HK-2 (cell line): ENCODE measurements at regions not wholly inside any gene's neighbourhood (a gene's known extent, or its start where the extent isn't known, plus 50 kb on each side); places are given as distances from the start of the nearest gene placed in this dataset.

Experiments used
- DNase-seq: peaks from one replicate; pipeline ENCODE4 v3.0.0-alpha.2; 2018; ENCODE audit not compliant: unreplicated experiment

DNA sequence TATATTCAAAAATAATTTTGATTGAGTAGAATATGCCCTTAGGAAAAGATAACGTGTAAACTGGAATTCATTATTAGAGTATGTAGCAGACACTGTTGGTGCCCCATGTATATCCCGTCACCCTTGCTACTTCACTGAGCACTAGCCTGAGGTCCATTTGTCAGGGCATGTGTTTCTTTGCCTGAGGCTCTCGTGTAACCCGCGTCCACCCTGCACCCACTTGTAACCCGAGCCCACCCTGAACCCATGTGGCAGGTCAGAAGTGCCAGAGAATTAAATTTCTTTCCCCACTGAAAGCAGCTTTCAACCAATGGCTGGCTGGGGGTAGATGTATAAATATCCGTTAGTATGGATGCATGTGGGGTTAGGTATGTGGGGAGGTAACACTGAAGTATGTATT, 474.2 kb upstream of the ZNF385D start:
- DNase-seq, result no peak

GRCh38 chr3:22228705-22229104, 477.7 kb upstream of the ZNF385D start:
- no peak for DNase-seq

GRCh38 chr3:22231061-22231460, 480.1 kb upstream of the ZNF385D start:
- DNase-seq, result no peak

DNA sequence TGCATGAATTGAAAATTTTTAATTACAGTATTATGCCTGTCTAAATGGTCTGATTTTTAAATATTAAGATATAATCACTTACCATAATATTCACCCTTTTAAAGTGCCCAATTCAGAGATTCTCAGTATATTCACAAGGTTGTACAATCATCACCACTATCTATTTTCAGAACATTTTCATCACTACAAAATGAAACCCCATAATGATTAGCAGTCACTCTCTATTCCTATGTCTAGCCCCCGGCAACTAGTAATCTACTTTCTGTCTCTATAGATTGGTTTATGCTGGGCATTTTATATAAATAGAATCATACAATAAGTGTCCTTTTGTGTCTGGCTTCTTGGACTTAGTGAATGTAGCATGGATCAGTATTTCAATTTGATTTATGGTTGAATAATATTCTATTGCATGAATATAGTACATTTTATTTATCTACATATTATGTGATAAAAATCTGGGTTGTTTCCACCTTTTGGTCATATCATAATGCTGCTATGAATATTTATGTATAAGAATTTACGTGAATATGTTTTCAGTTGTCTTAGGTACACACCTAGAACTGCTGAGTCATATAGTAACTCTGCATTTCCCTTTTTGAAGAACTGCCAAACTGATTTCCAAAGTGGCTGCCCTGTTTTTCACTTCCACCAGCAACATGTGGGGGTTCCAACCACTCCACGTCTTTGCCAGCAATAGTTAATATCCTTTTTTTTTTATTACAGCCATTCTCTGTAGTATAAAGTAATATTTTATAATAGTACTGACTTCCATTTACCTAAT, 485.7 kb upstream of the ZNF385D start:
- DNase-seq, result no peak

GRCh38 chr3:22239011-22239410, 488.0 kb upstream of the ZNF385D start:
- no peak for DNase-seq

GRCh38 chr3:22241110-22241509, 490.1 kb upstream of the ZNF385D start:
- no peak for DNase-seq

- DNase-seq, result no peak
Observed at GRCh38 chr3:22244761-22245521, 493.9 kb upstream of the ZNF385D start.

DNA sequence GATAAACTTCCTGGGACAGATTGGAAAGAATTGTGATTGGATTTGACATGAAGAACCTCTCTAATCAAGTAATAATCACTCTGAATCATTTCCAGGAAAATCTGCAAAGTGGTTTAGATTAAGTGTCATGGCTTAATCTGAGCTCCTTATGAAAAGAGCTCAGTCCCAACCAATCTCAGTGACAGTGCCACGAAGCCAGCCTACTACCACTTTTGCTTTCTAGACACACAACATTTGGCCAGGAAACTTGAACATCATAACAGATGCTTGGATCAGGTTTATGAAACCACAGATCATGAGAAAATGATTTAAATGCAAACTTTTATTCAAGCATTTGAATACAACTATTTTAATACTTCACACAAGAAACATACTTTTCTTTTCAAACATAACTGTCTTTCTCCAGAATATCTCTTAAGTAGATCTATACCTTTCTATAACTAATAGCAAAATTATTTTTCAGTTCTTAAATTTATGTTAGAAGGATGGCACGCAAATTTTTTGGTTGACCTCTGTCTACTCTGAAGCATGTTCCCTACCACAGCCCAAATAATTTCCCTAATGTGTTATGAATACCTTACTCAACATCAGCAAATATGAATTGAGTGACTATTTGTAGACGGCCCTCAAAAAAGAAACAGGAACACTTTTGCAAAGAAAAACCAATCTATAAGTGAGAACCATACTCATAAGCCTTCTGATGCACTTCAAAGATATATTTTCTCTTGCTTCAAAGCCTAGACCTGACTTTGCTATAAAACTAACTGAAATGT, 495.0 kb upstream of the ZNF385D start:
- no peak for DNase-seq

GRCh38 chr3:22249658-22250057, 498.6 kb upstream of the ZNF385D start:
- DNase-seq, result no peak

GRCh38 chr3:22257252-22257651, 506.2 kb upstream of the ZNF385D start:
- no peak for DNase-seq

DNA sequence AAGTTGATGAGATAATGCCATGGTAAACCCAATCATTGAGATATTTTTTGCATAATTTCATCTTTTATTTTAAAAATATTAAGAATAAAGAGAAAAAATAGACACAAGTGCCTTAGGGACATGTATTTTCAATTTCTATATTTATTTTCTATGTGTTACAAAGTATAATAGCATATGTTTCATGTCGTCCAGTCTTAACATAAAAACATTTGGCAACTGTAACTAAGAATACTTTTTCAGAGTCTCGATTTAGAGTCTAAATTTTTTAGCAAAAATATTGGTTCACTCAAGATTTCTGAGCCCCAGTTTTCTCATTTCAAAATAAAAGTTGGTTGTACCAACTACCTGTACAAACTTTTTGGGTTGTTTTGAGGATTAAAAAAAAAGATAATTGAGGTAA, 511.4 kb upstream of the ZNF385D start:
- DNase-seq, result no peak

- no peak for DNase-seq
Observed at GRCh38 chr3:22263042-22263441, 512.0 kb upstream of the ZNF385D start.

DNA sequence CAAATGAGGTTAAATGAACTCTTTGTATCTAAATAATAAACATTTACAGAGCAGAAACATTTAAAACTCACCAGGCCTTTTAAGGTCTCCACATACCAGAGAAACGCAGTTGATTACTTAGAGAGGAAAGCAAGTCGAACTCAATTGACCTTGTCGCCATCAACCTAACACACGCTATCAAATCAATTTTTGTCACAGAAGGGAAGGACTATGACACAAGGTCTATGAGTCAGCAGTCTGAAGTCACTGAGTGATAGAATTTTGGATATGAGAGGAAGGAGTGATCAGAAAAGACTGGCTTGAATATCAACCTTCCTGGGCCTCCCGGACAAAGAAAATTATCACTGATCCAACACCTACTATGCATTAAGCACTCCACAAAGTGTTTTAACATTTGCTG, 514.4 kb upstream of the ZNF385D start:
- no peak for DNase-seq

- no peak for DNase-seq
Observed at GRCh38 chr3:22269831-22270230, 518.8 kb upstream of the ZNF385D start.

GRCh38 chr3:22276351-22276750, 525.3 kb upstream of the ZNF385D start:
- no peak for DNase-seq

DNA sequence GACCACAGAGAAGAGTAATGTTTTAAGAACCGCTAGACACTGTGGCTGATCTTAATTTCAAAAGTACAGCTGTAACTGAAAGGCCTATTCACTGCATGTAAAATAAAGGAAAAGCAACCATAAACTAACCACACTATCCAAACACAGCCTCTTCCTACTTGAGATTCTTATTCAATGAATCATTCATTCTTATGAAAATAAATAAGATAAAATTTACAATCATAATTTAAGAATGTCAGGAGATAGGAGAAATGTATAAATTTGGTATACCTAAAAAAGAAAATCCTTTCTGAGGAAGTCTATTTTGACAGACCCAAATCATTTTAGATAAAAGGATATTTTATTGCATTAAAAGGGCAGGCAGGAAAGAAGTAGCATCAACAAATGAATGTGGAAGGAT, 533.5 kb upstream of the ZNF385D start:
- no peak for DNase-seq

GRCh38 chr3:22288756-22289155, 537.7 kb upstream of the ZNF385D start:
- no peak for DNase-seq

- DNase-seq, result no peak
Observed at GRCh38 chr3:22292681-22293080, 541.7 kb upstream of the ZNF385D start.

DNA sequence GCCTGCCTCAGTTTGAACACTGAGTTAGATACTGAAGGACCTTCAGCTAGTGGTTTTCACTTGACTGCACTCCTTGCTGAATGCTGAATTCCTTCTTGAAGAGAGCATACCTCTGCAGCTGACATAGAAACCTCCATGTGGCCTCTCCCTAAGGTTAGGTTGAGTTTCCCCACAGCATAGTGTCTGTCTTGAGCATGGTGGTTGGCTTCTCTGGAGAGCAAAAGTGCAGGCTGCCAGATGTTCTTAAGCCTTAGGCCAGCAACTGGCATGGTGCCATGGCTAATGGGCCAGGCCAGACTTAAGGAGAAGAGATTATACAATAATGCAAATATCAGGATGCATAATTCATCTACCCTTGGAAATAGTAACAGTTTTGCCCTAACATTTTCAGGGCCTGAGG, 545.6 kb upstream of the ZNF385D start:
- no peak for DNase-seq

DNA sequence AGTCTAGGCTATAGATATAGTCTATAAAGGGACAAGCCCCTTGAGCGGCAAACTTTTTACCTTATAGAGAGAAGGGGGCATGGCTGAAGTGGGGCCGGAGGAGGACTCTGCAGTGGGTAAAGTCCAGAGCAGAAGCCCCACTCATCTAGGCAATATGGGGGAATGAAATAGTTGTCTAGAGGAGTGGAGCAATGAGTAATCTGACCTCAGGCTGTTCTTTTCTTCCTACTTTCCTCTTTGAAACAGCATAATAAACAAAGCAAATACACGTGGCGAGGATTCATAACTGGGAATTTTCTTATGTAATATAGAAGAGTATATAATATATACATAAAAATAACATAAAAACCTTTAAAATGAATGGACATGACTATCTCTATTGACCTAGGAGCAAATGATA, 546.4 kb upstream of the ZNF385D start:
- no peak for DNase-seq

DNA sequence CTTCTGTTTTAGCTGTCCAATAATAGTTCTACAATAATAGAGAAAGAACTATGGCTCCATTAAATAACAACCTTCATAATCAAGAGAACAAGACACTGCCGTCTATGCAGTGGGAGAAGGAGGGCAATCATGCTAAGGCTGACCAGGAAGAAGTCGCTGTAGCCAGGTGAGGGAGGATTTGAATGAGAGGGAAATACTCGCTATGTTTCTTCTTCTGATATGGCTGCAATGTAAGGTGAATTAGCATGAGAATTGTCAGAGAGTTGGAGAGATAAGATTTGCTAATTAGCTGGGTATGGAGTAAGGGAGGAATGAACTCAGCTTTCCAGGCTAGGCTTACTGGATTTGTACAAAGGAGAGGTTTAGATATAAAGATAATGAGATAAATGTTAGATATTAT, 555.4 kb upstream of the ZNF385D start:
- DNase-seq, result no peak

DNA sequence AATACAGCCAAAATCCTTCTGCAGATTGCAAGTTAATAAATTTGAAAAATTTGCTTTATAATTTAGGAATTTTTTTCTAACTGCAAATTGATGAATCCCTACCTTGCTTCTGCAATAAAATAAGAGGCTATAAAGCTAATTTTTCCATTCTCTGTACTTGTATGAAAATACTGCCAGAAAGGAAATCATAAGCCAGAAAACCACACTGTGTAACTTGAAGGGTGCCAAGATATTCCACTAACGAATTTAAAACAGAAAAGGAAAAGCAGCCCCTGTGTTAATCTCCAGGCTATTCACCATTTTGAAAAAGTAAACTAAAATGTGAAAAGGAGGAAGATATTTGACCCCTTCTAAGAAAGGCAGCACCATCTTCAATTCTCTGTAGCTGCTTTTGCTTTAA, 557.9 kb upstream of the ZNF385D start:
- DNase-seq, result no peak

DNA sequence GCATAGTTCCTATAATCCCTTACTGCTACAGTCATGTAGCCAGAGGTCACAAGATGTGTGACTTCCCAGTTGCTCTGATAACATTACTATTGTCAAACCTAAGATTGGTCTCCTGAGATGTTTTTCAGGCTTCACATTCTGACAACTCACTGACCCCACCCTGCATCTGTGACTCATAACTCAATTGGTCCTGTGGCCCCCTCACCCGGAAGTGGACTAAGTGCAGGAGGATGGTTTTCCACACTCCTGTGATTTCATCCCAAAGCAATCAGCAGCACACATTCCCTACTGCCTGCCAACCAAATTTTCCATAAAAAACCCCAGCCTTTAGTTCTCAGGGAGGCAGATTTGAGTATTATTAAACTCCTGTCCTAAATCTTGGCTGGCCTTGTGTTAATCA, 564.9 kb upstream of the ZNF385D start:
- DNase-seq, result peak; percentile 4
